ENCODE measurements at regions not wholly inside any gene's neighbourhood (a gene's known extent, or its start where the extent isn't known, plus 50 kb on each side); places are given as distances from the start of the nearest gene placed in this dataset.
A peak's percentile ranks its signal among the peaks of the same experiment; 100 is the strongest.

DNA sequence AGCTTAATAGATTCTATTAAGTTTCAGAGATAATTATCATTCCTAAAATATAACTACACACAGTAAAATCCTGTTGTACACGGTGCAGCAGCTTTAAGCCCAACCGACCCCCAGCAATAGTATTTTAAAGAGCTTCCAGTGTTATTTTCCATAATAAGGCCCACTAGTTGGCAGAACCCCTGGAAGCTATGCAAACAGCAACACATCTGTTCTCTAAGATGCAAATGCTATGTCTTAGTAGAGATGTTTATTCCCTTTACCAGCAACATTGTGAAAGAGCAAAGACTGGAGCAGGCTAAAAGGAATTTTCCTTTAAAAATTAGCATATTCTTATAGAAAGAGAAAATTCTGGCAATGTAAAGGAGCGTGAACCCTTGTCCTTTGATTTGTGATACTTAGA, 819.7 kb upstream of the ALCAM start:
- DNase-seq: no peak

DNA sequence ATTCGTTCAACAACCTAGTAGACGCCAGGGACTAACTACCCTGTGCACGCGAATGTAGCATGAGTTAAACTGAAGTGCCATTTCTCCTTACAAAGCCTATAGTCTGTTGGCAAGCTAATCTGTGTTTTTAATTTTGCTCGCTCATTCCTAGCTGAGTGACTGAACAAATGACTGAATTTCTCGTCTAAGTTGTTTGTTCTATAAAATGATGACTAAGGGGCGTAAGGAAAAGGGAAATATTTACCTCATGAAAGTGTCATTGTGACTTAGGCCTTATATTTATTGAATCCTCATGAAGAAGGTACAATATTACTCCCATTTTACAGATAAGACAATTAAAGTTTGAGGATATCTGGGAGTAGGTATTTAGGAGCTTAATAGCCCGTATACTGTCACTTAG, 818.3 kb upstream of the ALCAM start:
- DNase-seq: no peak

DNA sequence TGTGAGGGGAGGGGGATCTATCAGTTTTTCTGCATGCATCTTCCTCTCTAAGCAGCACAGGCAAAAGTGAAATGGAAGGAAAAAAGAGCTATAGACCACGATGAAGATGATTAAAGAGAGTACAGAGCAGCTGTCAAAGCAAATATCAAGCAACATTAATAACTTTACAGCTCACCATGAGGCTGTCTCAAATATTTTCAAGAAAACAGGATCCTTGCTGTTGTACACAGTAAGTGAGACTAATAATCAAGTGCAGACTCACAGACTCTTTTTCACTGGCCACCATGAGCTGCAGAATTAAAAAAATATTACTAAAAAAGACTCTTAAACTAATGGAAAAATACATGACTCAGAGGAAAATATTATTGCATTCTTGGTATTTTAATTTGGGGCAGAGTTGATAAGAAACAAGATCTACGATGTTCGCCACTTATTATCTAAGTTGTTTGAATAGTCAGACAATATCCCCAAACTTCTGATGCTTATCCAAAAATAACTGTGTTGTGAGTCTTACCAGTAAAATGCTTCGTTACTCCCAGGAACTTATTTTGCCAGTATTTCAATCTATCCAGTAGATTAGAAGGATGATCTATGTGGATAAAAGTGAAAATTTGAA, 817.5 kb upstream of the ALCAM start:
- no peak for DNase-seq

DNA sequence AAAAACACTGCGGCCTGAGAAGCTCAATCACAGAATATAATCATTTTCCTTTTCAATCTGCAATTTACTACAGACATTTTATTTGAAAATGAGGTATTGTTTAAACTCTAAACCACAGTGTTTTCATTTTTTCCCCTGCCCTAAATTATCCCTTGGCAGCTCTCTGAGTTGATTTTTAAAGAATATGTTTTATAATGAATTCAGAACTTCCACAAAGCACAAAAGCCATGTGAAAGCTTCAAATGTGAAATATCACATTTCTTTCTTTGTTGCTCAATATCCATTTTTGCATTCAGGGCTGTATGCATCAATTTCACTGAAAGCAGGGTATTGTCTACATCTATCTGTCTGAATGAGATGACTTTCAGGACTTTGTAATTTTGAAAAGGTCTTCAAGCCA, 813.6 kb upstream of the ALCAM start:
- DNase-seq: no peak

DNA sequence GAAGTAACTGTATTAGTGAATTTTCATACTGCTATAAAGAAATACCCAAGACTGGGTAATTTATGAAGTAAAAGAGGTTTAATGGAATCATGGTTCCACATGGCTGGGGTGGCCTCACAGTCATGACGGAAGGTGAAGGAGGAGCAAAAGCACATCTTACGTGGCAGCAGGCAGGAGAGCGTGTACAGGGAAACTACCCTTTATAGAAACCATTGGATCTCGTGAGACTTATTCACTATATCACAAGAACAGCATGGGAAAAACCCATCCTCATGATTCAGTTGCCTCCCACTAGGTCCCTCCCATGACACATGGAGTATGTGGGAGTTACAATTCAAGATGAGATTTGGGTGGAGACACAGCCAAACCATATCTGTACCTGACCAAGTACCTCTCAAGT, 812.3 kb upstream of the ALCAM start:
- no peak for DNase-seq

DNA sequence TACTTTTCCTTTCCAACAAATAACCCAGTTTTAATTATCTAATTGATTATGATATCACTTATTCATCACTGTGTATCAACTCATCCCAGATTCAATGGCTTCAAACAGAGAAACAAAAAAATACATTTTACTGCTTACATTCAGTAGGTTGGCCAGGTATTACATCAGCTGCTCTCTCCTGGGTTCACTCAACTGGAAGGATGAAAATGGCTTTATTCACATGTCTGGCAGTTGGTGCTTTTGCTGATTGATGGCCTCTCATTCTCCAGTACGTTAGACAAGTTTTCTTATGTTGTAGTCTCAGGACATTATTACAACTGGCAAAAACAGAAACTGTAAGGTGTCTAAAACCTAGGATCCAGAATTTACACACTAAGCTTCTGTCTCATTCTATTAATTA, 811.0 kb upstream of the ALCAM start:
- no peak for DNase-seq

DNA sequence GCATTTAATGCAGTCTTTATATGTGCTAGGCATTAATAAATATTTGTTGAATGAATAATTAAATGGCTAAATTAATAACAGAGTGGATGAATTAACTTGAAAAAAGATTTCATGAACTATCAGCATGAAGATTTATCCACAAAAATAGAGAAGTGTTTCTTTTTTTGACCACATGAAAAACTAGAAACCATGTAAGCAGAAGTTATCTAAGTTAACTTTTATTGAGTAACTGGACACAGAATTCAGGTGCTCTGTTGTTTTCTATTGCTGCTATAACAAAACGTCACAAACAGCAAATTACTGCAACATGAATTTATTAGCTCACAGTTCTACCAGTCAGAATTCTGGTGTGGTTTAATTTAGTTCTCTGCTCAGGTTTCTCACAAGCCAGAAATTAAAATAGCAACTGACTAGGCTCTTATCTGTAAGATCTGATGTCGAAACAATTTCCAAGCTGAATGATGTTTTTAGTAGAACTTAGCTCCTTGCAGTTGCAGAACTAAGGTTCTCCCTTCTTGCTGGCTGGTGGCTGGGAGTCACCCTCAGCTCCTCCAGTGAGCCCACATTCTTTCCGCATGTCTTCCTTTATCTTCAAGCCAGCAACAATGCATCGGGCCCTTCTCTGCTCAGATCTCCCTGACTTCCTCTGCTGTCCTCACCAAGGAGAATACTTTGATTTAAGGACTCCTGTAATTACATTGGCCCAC, 810.2 kb upstream of the ALCAM start:
- DNase-seq: no peak

DNA sequence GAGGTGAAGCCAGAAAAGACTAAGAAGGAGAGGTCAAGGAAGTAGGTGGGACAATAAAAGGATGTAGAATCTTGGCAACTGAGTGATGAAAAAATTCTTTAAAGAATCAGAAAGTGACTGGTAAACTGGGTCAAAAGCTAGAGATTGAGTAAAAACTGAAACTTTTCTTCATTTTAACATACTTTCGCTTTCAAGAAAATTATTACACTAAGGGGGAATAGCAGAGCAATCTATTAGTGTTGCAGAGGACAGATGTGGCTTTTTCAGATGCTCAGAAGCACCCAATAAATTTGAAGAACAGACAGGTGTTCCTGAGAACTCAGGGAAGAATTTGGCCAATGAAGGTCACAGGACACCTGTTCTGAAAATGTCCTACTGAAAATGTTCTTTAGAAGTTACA, 805.4 kb upstream of the ALCAM start:
- no peak for DNase-seq

DNA sequence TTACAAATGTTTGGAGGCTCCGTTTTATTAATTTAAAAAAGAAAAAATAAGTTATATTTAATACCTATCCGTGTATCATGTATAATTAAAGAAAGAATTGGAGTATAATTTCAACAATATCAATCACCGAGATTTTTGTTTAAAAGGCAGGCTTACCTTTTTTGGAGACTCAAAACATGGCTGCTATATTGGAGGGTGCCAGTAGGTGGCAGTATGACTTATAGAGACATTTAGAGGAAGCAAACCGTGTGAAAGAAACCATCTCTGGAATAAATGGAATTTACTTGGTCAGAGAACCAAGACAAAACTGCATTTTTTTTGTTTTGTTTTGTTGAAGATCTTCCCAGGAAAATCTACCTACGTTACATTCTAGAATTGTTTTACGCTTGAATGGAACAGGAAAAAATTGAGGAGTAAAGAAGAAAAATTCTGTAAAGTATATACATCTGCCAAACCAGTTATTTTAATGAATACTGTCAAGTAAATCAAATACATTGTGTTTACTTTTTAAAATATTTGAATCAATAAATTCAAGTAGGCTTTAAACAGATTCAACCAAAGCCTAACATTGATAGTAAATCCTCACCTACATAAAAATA, 802.6 kb upstream of the ALCAM start:
- DNase-seq: peak; percentile 69 to 78

DNA sequence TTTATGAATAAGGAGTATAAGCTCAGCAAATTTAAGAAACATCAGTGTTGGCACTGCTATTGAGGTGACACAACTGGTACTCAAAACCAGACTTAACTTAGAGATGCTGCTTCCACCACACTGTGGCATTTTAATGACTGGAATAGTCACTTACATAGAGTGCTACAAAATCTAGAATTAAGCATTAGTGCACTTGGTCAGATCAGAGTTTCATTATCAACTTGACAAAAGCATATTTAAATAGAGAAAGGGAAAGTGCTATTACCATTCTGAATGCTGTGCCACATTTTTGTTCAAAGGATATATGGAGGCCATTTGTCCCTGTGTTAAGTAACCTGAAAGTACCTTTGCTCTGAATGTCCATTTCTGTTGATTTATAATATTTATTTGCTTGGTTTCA, 800.7 kb upstream of the ALCAM start:
- DNase-seq: no peak

DNA sequence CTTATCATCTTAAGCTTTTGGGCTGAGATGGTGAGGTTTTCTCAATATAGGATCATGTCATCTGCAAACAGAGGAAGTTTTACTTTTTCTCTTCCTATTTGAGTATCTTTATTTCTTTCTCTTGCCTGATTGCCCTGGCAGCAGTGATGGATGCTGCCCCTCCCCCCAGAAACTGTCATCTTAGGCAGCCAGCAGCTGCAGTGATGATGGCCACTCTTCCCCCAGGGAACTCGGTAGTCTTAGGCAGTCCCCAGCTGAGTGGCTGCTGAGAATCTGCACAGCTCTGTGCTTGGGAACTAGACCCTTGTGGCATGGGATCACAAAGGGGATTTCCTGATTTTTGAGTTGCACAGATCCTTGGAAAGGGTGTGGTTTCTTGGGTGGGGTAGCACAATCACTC, 791.1 kb upstream of the ALCAM start:
- DNase-seq: no peak

DNA sequence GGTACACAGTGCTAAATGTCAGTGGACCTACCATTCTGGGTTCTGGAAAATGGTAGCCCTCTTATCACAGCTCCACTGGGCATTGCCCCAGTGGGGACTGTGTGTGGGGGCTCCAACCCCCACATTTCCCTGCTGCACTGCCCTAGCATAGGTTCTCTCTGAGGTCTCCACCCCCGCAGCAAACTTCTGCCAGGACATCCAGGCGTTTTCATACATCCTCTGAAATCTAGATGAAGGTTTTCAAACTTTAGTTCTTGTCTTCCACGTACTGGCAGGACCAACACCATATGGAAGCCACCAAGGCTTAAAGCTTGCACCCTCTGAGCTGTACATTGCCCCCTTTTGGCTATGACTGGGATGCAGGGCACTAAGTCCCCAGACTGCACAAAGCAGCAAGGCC, 788.2 kb upstream of the ALCAM start:
- DNase-seq: no peak

DNA sequence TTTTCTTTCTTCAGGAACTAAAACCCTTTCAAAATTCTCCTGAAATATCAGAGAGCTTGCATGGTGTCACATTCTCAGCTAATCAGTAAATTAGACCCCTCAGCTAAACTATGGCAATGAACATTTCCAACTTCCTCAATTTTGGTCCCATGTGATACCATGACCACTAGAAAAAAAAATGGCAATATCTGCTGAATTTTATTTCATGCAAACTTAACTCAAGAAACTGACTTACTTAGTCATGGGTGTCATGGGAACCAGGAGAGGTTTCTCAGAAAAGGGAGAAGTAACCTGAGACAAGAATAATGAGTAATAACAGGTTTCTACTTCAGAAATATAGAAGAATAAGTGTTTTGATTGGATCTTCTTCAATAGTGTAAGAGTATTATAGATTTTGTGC, 784.6 kb upstream of the ALCAM start:
- no peak for DNase-seq

DNA sequence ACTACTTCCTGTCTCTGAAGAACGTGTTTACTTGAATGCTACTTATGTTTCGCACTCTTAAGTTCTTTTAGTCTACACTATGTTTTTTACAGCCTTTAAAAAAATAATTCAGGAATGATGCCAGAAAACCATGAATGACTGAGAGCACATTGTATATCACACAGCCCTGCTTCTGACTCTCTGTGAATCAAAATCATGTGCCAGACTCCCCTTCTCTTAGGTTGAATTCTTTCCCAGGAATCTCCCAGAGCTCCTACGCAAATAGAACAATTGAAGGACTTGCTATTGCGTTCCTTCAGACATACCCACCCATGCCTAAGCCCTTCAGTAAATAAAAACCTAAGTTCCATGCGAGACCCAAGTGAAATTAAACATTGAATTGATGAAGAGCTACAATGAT, 782.0 kb upstream of the ALCAM start:
- no peak for DNase-seq

DNA sequence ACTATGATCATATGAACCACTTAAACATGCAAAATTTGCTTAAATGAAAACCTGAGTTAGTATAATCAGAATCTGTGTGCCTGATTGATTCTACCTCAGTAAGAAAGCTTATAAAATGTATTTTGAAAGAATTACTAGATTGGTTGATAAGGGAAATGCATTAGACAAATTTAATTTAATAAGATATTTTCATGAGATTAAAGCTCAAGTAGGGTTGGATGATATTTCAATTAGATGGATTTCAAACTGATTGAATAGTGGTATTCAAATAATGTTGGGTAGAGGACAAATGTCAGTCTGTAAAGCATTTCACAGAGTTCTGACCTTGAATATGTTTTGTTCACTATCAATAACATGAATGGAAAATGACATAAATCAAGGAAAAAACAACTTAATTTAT, 780.4 kb upstream of the ALCAM start:
- DNase-seq: no peak

DNA sequence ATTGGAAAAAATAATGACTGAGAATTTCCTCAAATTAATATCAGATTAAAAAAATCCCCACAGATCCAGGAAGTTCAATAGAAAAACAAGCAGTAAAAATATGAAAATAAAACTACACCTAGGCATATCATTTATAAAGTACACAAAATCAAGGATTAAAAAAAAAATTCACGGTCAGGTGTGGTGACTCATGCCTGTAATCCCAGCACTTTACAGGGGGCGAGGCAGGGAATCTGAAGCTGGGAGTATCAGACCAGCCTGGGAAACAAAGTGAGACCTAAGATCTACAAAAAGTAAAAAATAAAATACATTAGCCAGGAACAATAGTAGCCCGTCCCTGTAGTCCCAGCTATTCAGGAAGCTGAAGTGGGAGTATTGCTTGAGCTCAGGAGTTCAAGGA, 778.3 kb upstream of the ALCAM start:
- DNase-seq: no peak

DNA sequence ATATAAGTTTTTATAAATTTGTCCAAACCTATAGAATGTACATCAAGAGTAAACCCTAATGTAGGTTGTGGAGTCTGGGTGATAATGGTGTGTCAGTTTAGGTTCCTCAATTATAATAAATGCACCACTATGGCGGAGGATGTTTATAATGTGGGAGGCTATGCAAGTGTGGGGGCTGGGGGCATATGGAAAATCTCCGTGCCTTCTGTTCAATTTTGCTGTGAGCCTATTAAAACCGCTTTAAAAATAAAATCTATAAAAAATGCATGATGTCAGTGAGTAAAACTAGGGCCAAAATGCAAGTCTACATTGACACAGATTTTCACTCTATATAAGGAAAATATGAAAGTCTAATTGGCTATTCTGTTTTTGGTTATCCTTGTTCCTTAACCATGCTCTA, 774.9 kb upstream of the ALCAM start:
- no peak for DNase-seq

DNA sequence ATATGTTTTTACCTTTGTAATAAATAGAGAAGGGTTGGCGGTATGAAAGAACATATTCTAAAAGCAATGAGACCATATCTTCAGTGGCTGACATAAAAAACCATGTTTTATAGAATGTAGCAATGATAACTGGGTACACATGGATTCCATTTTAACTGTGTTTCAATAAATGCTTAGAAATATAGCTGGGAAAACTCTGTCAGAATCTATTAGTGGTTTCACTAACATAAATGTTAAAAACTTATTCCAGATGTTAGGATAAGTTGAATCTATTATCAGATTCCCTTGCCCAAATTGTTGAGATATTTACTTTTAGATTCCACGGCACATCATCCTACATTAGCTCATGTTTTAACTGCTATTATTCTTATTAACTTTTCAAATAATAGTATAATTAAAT, 772.2 kb upstream of the ALCAM start:
- no peak for DNase-seq

DNA sequence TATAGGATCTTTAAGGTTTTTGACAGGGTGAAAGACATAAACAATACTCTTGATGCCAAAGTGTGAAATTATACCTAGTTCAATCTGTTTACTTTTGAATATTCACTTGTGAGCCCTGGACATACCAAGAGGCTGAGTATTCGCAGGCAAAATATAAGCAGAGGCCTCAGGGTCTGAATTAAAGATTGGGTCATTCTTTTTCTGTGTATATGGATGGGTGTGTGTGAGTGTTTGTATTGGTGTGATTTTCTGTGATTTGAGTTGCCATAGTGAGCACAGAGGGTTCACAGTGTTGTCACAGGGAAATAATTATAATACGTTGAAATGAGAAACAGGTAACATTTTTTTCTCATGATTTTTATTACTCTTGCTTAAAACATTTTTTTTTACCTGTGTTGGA, 770.7 kb upstream of the ALCAM start:
- no peak for DNase-seq

DNA sequence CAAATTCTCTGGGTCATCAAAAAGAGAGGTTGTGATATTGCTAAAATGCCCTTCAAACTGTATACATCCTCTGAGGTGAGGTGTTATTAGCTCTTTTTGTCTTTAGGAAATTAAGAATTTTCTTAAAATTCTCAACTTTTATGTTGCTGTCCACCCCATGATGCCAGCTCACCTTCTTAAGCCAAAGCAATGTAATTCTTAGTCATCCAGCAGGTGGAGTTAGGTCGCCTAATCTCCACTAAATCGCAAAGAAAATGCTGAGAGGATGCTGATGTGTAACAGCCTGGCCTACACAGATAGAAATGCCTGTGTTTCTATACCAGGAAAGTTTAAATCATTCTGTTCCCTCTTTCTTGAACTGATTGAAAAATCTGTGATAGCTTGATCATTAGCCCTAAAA, 770.2 kb upstream of the ALCAM start:
- no peak for DNase-seq

DNA sequence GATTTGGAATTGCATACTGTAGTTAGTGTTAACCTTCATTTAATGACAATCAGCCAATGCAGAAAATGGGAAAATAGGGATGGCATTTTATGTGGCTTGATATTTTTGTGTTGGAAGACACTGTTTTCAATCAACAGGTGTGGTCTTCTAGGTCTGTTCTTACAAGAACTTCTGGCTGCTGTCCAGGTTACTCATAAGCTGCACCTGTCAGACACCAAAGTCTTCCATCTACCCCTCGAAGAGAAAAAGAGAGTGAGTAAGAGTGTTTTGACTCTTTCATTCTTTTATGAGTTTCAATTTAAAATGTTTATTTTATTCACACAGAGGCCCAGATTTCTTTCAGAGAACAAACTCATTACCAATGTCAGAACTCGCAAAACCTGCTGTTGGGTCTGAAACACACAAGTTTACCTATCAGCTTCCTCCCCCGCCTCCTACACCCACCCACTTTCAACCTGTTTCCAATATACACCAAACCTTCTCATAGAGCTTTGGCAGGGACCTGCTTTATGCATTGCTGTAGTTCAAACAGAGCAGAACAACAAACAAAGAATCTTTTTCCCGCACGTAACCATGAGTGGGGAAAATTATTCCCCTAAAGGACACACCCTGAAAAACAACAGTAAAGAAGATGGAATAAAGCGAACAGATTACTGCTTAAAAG, 767.7 kb upstream of the ALCAM start:
- DNase-seq: no peak

DNA sequence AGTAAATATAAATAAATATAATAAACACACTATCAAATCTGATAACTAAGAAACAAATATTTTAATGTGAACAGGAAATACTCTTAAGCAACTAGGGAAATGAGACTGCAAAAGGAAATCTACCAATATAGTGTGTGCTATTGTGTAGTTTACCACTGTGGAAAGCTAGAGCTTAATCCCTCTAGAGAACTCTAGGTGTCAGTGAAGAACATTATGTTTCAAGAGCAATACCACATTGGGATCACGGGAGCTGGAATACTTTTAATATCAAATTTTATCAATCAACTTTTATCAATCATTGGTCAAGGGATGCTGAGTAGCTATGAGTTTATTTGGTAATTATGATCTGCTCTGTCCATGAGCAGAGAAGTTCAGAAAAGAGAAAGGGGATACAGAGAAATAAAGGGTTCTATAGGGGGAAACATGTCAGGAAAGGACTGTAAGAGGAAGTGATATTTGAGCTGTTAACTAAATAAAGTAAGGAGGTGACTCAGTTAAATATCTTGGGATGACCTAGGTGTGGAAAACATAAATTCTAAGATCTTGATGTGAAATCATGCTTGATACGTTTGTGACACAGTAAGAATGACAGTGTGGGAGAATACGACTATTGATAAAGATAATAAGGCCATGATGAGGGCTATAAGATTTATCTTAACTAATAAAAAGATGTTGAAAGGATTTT, 762.2 kb upstream of the ALCAM start:
- no peak for DNase-seq

DNA sequence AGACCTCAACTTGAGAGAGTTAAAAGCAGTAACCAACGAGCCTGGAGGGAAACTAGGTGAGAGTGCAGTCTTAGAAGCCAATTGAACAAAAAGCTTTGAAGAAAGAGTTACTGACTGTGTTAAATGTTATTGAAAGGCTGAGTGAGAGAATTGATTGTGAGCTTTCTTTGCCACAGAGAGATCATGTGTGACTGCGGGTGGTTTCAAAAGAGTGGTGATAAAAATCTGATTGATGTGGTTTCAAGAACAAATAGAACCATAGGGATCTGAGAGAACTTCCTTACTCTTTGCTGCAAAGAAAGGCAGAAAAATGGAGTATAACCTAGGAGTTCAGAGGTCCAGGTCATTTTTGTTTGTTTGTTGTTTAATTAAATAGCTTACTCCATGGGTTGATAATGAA, 759.9 kb upstream of the ALCAM start:
- no peak for DNase-seq
